ENCODE measurements at regions not wholly inside any gene's neighbourhood (a gene's known extent, or its start where the extent isn't known, plus 50 kb on each side); places are given as distances from the start of the nearest gene placed in this dataset.

GRCh38 chr18:38243291-38243690 lies 677.7 kb upstream of the CELF4 start:
- Histone ChIP-seq H3K27ac (replicated peaks; ENCODE audit: low read length) (no peak overlapping the region), H2AK5ac (ENCODE audit: low read depth, low read length) (no peak overlapping the region), H3K4ac (ENCODE audit: low read length) (no peak overlapping the region), H3K36me3 (replicated peaks in 1 of 2; ENCODE audit: control insufficient read depth in 2 of 2, insufficient read depth in 2 of 2, low read length in 2 of 2) (no peaks in the 10 kb centered on the region), H4K91ac (ENCODE audit: low read depth, low read length, poor library complexity) (no peak overlapping the region), H3K27me3 (ENCODE audit: control insufficient read depth in 3 of 3, insufficient read depth in 3 of 3, low read depth in 1 of 3, low read length in 3 of 3) (no peaks in the 10 kb centered on the region), H4K8ac (ENCODE audit: low read depth, low read length) (no peak overlapping the region), H2BK15ac (ENCODE audit: low read length) (no peak overlapping the region), H2BK120ac (ENCODE audit: low read depth, low read length) (no peak overlapping the region), H3K79me1 (ENCODE audit: low read depth, low read length) (no peaks in the 10 kb centered on the region), H2BK5ac (ENCODE audit: low read length) (no peak overlapping the region), H3K14ac (ENCODE audit: low read length) (no peak overlapping the region), H3K4me2 (ENCODE audit: insufficient read depth, low read length, poor library complexity, severe bottlenecking) (no peak overlapping the region), H3K18ac (ENCODE audit: low read length) (no peak overlapping the region), H2AFZ (ENCODE audit: low read length) (no peak overlapping the region), H3K9ac (ENCODE audit: low read depth, low read length, poor library complexity) (no peak overlapping the region), H3K9me3 (replicated peaks in 1 of 2; ENCODE audit: control insufficient read depth in 2 of 2, insufficient read depth in 1 of 2, low read depth in 1 of 2, low read length in 2 of 2) (no peaks in the 10 kb centered on the region), H3K4me1 (ENCODE audit: control insufficient read depth in 2 of 2, insufficient read depth in 1 of 2, low read depth in 1 of 2, low read length in 2 of 2) (no peaks in the 10 kb centered on the region), H3K23ac (ENCODE audit: low read depth, low read length, poor library complexity) (no peak overlapping the region), H3K4me3 (ENCODE audit: low read length in 2 of 2) (no peak overlapping the region), H2BK12ac (ENCODE audit: low read length) (no peak overlapping the region)
- no peak for DNase-seq (ENCODE audit: low spot score)
- WGBS, 2 donors (ENCODE audit: extremely low coverage in 2 of 2, insufficient read length in 2 of 2, insufficient replicate concordance in 1 of 2), result no CpG with 5 or more reads among the region's 2 CpGs

GRCh38 chr18:38241736-38242135 lies 676.1 kb upstream of the CELF4 start:
- Histone ChIP-seq H3K4me2 (ENCODE audit: insufficient read depth, low read length, poor library complexity, severe bottlenecking) (no peak overlapping the region), H3K14ac (ENCODE audit: low read length) (no peak overlapping the region), H3K23ac (ENCODE audit: low read depth, low read length, poor library complexity) (no peak overlapping the region), H3K4me3 (ENCODE audit: low read length in 2 of 2) (no peak overlapping the region), H3K4ac (ENCODE audit: low read length) (no peak overlapping the region), H2BK5ac (ENCODE audit: low read length) (no peak overlapping the region), H2BK12ac (ENCODE audit: low read length) (no peak overlapping the region), H3K27me3 (ENCODE audit: control insufficient read depth in 3 of 3, insufficient read depth in 3 of 3, low read depth in 1 of 3, low read length in 3 of 3) (no peaks in the 10 kb centered on the region), H3K79me1 (ENCODE audit: low read depth, low read length) (no peaks in the 10 kb centered on the region), H3K27ac (replicated peaks; ENCODE audit: low read length) (no peak overlapping the region), H3K4me1 (ENCODE audit: control insufficient read depth in 2 of 2, insufficient read depth in 1 of 2, low read depth in 1 of 2, low read length in 2 of 2) (no peaks in the 10 kb centered on the region), H3K36me3 (replicated peaks in 1 of 2; ENCODE audit: control insufficient read depth in 2 of 2, insufficient read depth in 2 of 2, low read length in 2 of 2) (no peaks in the 10 kb centered on the region), H3K18ac (ENCODE audit: low read length) (no peak overlapping the region), H2BK15ac (ENCODE audit: low read length) (no peak overlapping the region), H2AK5ac (ENCODE audit: low read depth, low read length) (no peak overlapping the region), H2AFZ (ENCODE audit: low read length) (no peak overlapping the region), H2BK120ac (ENCODE audit: low read depth, low read length) (no peak overlapping the region), H4K8ac (ENCODE audit: low read depth, low read length) (no peak overlapping the region), H4K91ac (ENCODE audit: low read depth, low read length, poor library complexity) (no peak overlapping the region), H3K9me3 (replicated peaks in 1 of 2; ENCODE audit: control insufficient read depth in 2 of 2, insufficient read depth in 1 of 2, low read depth in 1 of 2, low read length in 2 of 2) (no peaks in the 10 kb centered on the region), H3K9ac (ENCODE audit: low read depth, low read length, poor library complexity) (no peak overlapping the region)
- no peak for DNase-seq (ENCODE audit: low spot score)
- no CpG with 5 or more reads among the region's 2 CpGs for WGBS, 2 donors (ENCODE audit: extremely low coverage in 2 of 2, insufficient read length in 2 of 2, insufficient replicate concordance in 1 of 2)

GRCh38 chr18:38241216-38241615 lies 675.6 kb upstream of the CELF4 start:
- Histone ChIP-seq H4K91ac (ENCODE audit: low read depth, low read length, poor library complexity) (no peak overlapping the region), H3K4me1 (ENCODE audit: control insufficient read depth in 2 of 2, insufficient read depth in 1 of 2, low read depth in 1 of 2, low read length in 2 of 2) (no peaks in the 10 kb centered on the region), H3K18ac (ENCODE audit: low read length) (no peak overlapping the region), H3K27ac (replicated peaks; ENCODE audit: low read length) (no peak overlapping the region), H3K9ac (ENCODE audit: low read depth, low read length, poor library complexity) (no peak overlapping the region), H2BK120ac (ENCODE audit: low read depth, low read length) (no peak overlapping the region), H2AFZ (ENCODE audit: low read length) (no peak overlapping the region), H2BK15ac (ENCODE audit: low read length) (no peak overlapping the region), H3K79me1 (ENCODE audit: low read depth, low read length) (no peaks in the 10 kb centered on the region), H2AK5ac (ENCODE audit: low read depth, low read length) (no peak overlapping the region), H2BK12ac (ENCODE audit: low read length) (no peak overlapping the region), H3K27me3 (ENCODE audit: control insufficient read depth in 3 of 3, insufficient read depth in 3 of 3, low read depth in 1 of 3, low read length in 3 of 3) (no peaks in the 10 kb centered on the region), H3K4me2 (ENCODE audit: insufficient read depth, low read length, poor library complexity, severe bottlenecking) (no peak overlapping the region), H4K8ac (ENCODE audit: low read depth, low read length) (no peak overlapping the region), H3K23ac (ENCODE audit: low read depth, low read length, poor library complexity) (no peak overlapping the region), H3K4ac (ENCODE audit: low read length) (no peak overlapping the region), H3K36me3 (replicated peaks in 1 of 2; ENCODE audit: control insufficient read depth in 2 of 2, insufficient read depth in 2 of 2, low read length in 2 of 2) (no peaks in the 10 kb centered on the region), H3K14ac (ENCODE audit: low read length) (no peak overlapping the region), H3K4me3 (ENCODE audit: low read length in 2 of 2) (no peak overlapping the region), H2BK5ac (ENCODE audit: low read length) (no peak overlapping the region), H3K9me3 (replicated peaks in 1 of 2; ENCODE audit: control insufficient read depth in 2 of 2, insufficient read depth in 1 of 2, low read depth in 1 of 2, low read length in 2 of 2) (no peaks in the 10 kb centered on the region)
- DNase-seq (ENCODE audit: low spot score), result no peak
- no CpG with 5 or more reads among the region's 6 CpGs for WGBS, 2 donors (ENCODE audit: extremely low coverage in 2 of 2, insufficient read length in 2 of 2, insufficient replicate concordance in 1 of 2)

- Histone ChIP-seq H3K4me2 (ENCODE audit: insufficient read depth, low read length, poor library complexity, severe bottlenecking) (no peak overlapping the region), H2BK5ac (ENCODE audit: low read length) (no peak overlapping the region), H3K36me3 (replicated peaks in 1 of 2; ENCODE audit: control insufficient read depth in 2 of 2, insufficient read depth in 2 of 2, low read length in 2 of 2) (no peaks in the 10 kb centered on the region), H4K8ac (ENCODE audit: low read depth, low read length) (no peak overlapping the region), H4K91ac (ENCODE audit: low read depth, low read length, poor library complexity) (no peak overlapping the region), H3K18ac (ENCODE audit: low read length) (no peak overlapping the region), H3K4ac (ENCODE audit: low read length) (no peak overlapping the region), H3K9ac (ENCODE audit: low read depth, low read length, poor library complexity) (no peak overlapping the region), H2BK15ac (ENCODE audit: low read length) (no peak overlapping the region), H3K79me1 (ENCODE audit: low read depth, low read length) (no peaks in the 10 kb centered on the region), H3K14ac (ENCODE audit: low read length) (no peak overlapping the region), H2BK120ac (ENCODE audit: low read depth, low read length) (no peak overlapping the region), H2AFZ (ENCODE audit: low read length) (no peak overlapping the region), H2AK5ac (ENCODE audit: low read depth, low read length) (no peak overlapping the region), H3K4me3 (ENCODE audit: low read length in 2 of 2) (no peak overlapping the region), H2BK12ac (ENCODE audit: low read length) (no peak overlapping the region), H3K4me1 (ENCODE audit: control insufficient read depth in 2 of 2, insufficient read depth in 1 of 2, low read depth in 1 of 2, low read length in 2 of 2) (peaks cover 0 to 3% of the 10 kb centered on the region in 2 donors), H3K23ac (ENCODE audit: low read depth, low read length, poor library complexity) (no peak overlapping the region), H3K27ac (replicated peaks; ENCODE audit: low read length) (no peak overlapping the region), H3K9me3 (replicated peaks in 1 of 2; ENCODE audit: control insufficient read depth in 2 of 2, insufficient read depth in 1 of 2, low read depth in 1 of 2, low read length in 2 of 2) (no peaks in the 10 kb centered on the region), H3K27me3 (ENCODE audit: control insufficient read depth in 3 of 3, insufficient read depth in 3 of 3, low read depth in 1 of 3, low read length in 3 of 3) (no peaks in the 10 kb centered on the region)
- no peak for DNase-seq (ENCODE audit: low spot score)
- no CpG with 5 or more reads among the region's 5 CpGs for WGBS, 2 donors (ENCODE audit: extremely low coverage in 2 of 2, insufficient read length in 2 of 2, insufficient replicate concordance in 1 of 2)
Measured at GRCh38 chr18:38239606-38240005, 674.0 kb upstream of the CELF4 start.

All from neuronal stem cell (in vitro differentiated cells).